Endothelial cell (in vitro differentiated cells): ENCODE measurements at regions not wholly inside any gene's neighbourhood (a gene's known extent, or its start where the extent isn't known, plus 50 kb on each side); places are given as distances from the start of the nearest gene placed in this dataset.

Source experiments
- DNase-seq: peaks from one replicate; pipeline ENCODE4 v3.0.0; 2021; ENCODE audit warnings: low spot score
- H3K27ac Mint-ChIP-seq: one replicate; pipeline ENCODE4 v1.8.0; 2021; ENCODE audit warnings: mixed read lengths, inconsistent platforms; ENCODE audit not compliant: unreplicated experiment
- H3K27me3 Mint-ChIP-seq: one replicate; pipeline ENCODE4 v1.8.0; 2021; ENCODE audit warnings: mild to moderate bottlenecking, moderate library complexity, mixed read lengths, inconsistent platforms; ENCODE audit not compliant: unreplicated experiment
- H3K36me3 Mint-ChIP-seq: one replicate; pipeline ENCODE4 v1.8.0; 2021; ENCODE audit warnings: mild to moderate bottlenecking, low read depth, mixed read lengths, inconsistent platforms; ENCODE audit not compliant: unreplicated experiment
- H3K4me1 Mint-ChIP-seq: one replicate; pipeline ENCODE4 v1.8.0; 2021; ENCODE audit warnings: mild to moderate bottlenecking, mixed read lengths, inconsistent platforms; ENCODE audit not compliant: unreplicated experiment
- H3K4me3 Mint-ChIP-seq: one replicate; pipeline ENCODE4 v1.8.0; 2021; ENCODE audit warnings: mild to moderate bottlenecking, mixed read lengths, inconsistent platforms; ENCODE audit not compliant: unreplicated experiment
- H3K9me3 Mint-ChIP-seq: one replicate; pipeline ENCODE4 v1.8.0; 2021; ENCODE audit warnings: mixed read lengths, inconsistent platforms; ENCODE audit not compliant: unreplicated experiment
- TF ChIP-seq, protein P1 (sequence below): fragments of 200-600 bp; sonication (generic); IDR thresholded peaks from one replicate; pipeline ENCODE4 v1.5.0; 2021; ENCODE audit warnings: antibody characterized with exemption; ENCODE audit not compliant: unreplicated experiment

- Mint-ChIP-seq H3K4me3 (no peak overlapping the region), H3K4me1 (no peaks in the 10 kb centered on the region), H3K36me3 (no peaks in the 10 kb centered on the region), H3K27me3 (no peaks in the 10 kb centered on the region), H3K27ac (no peak overlapping the region), H3K9me3 (no peaks in the 10 kb centered on the region)
- TF ChIP-seq, protein P1, sequence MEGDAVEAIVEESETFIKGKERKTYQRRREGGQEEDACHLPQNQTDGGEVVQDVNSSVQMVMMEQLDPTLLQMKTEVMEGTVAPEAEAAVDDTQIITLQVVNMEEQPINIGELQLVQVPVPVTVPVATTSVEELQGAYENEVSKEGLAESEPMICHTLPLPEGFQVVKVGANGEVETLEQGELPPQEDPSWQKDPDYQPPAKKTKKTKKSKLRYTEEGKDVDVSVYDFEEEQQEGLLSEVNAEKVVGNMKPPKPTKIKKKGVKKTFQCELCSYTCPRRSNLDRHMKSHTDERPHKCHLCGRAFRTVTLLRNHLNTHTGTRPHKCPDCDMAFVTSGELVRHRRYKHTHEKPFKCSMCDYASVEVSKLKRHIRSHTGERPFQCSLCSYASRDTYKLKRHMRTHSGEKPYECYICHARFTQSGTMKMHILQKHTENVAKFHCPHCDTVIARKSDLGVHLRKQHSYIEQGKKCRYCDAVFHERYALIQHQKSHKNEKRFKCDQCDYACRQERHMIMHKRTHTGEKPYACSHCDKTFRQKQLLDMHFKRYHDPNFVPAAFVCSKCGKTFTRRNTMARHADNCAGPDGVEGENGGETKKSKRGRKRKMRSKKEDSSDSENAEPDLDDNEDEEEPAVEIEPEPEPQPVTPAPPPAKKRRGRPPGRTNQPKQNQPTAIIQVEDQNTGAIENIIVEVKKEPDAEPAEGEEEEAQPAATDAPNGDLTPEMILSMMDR = no peak
- DNase-seq = no peak
These were observed 1405.1 kb downstream of the PCDH9 start for GRCh38 chr13:65825039-65825438.

GRCh38 chr13:65808061-65808460 lies 1422.1 kb downstream of the PCDH9 start:
- Mint-ChIP-seq H3K9me3 (no peaks in the 10 kb centered on the region), H3K4me3 (no peak overlapping the region), H3K4me1 (no peaks in the 10 kb centered on the region), H3K27me3 (no peaks in the 10 kb centered on the region), H3K27ac (no peak overlapping the region), H3K36me3 (no peaks in the 10 kb centered on the region)
- TF ChIP-seq, protein P1 = no peak
- DNase-seq = no peak

- H3K9me3 Mint-ChIP-seq = no peaks in the 10 kb centered on the region
- H3K27ac Mint-ChIP-seq = no peak overlapping the region
- no peak for DNase-seq
- TF ChIP-seq, protein P1 = no peak
- no peaks in the 10 kb centered on the region for H3K27me3 Mint-ChIP-seq
- H3K4me1 Mint-ChIP-seq = no peaks in the 10 kb centered on the region
- H3K36me3 Mint-ChIP-seq = no peaks in the 10 kb centered on the region
- H3K4me3 Mint-ChIP-seq = no peak overlapping the region
These were observed 1426.4 kb downstream of the PCDH9 start for GRCh38 chr13:65803530-65804392.

GRCh38 chr13:65789815-65790214 lies 1440.3 kb downstream of the PCDH9 start:
- TF ChIP-seq, protein P1 = no peak
- Mint-ChIP-seq H3K27me3 (no peaks in the 10 kb centered on the region), H3K27ac (no peak overlapping the region), H3K36me3 (no peaks in the 10 kb centered on the region), H3K4me3 (no peak overlapping the region), H3K9me3 (no peaks in the 10 kb centered on the region), H3K4me1 (no peaks in the 10 kb centered on the region)
- no peak for DNase-seq

DNA sequence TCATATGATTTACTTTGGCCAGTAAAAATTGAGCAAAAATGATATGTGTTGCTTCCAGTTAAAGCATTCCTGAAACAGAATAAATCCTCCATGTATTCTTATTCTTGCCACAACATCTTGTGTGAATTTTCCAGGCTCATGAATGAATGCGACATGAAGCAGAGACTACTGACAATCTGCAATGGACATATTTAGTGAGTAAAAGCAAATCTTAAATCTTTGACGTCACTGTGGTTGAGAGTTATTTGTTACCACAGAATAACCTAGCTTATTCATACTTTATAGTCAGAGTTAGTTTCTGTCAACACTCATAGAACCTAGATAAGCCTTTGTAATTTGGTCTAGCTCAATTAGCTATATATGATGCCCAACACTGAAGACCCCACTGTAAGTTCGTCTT lies 1443.1 kb downstream of the PCDH9 start:
- Mint-ChIP-seq H3K36me3 (no peaks in the 10 kb centered on the region), H3K27ac (no peak overlapping the region), H3K9me3 (no peaks in the 10 kb centered on the region), H3K4me3 (no peak overlapping the region), H3K27me3 (no peaks in the 10 kb centered on the region), H3K4me1 (peaks cover 3% of the 10 kb centered on the region)
- TF ChIP-seq, protein P1 = no peak
- no peak for DNase-seq
